Mesenchymal stem cell (in vitro differentiated cells and primary cell): ENCODE measurements at regions not wholly inside any gene's neighbourhood (a gene's known extent, or its start where the extent isn't known, plus 50 kb on each side); places are given as distances from the start of the nearest gene placed in this dataset.

Experiments
- DNase-seq: peaks from one replicate; pipeline ENCODE4 v3.0.0-alpha.2; 2013
- H2AFZ ChIP-seq: one replicate; pipeline ENCODE4 v1.6.1; 2013; ENCODE audit warnings: low read depth, mild to moderate bottlenecking, control low read depth, inconsistent platforms, low read length, moderate library complexity
- H2AK5ac ChIP-seq: 2 replicates; pipeline ENCODE4 v1.6.1; 2013; ENCODE audit warnings: low read length, moderate library complexity, mild to moderate bottlenecking, inconsistent platforms; ENCODE audit not compliant: severe bottlenecking
- H2BK120ac ChIP-seq: one replicate; pipeline ENCODE4 v1.6.1; 2013; ENCODE audit warnings: low read depth, mild to moderate bottlenecking, inconsistent platforms, low read length, moderate library complexity
- H2BK12ac ChIP-seq, 2 experiments: one replicate each; pipeline ENCODE4 v1.6.1; 2013; ENCODE audit warnings: inconsistent platforms in 2 of 2, low read length in 2 of 2, mild to moderate bottlenecking in 2 of 2, moderate library complexity in 2 of 2, control low read depth in 1 of 2
- H2BK15ac ChIP-seq: one replicate; pipeline ENCODE4 v1.6.1; 2013; ENCODE audit warnings: mild to moderate bottlenecking, low read depth, inconsistent platforms; ENCODE audit not compliant: poor library complexity, severe bottlenecking
- H2BK5ac ChIP-seq: 2 replicates; pipeline ENCODE4 v1.6.1; 2013; ENCODE audit warnings: low read depth, mild to moderate bottlenecking, low read length, control low read depth, inconsistent platforms; ENCODE audit not compliant: poor library complexity, severe bottlenecking
- H3K14ac ChIP-seq, 2 experiments: one replicate each; pipeline ENCODE4 v1.6.1; 2013; ENCODE audit warnings: inconsistent platforms in 2 of 2, low read length in 2 of 2, control low read depth in 1 of 2, mild to moderate bottlenecking in 1 of 2, moderate library complexity in 1 of 2
- H3K18ac ChIP-seq, 2 experiments: one replicate each; pipeline ENCODE4 v1.6.1; 2013; ENCODE audit warnings: inconsistent platforms in 2 of 2, low read length in 2 of 2, control low read depth in 1 of 2, low read depth in 1 of 2, mild to moderate bottlenecking in 1 of 2
- H3K23ac ChIP-seq, 2 experiments: one replicate each; pipeline ENCODE4 v1.6.1; 2013; ENCODE audit warnings: inconsistent platforms in 2 of 2, low read length in 2 of 2, mild to moderate bottlenecking in 2 of 2, moderate library complexity in 2 of 2, control low read depth in 1 of 2
- H3K27ac ChIP-seq: 2 replicates; pipeline ENCODE4 v1.5.1; 2013; ENCODE audit warnings: mild to moderate bottlenecking, moderate library complexity, low read length, control low read depth, inconsistent platforms; ENCODE audit not compliant: poor library complexity, severe bottlenecking
- H3K27me3 ChIP-seq, 2 experiments: 2 replicates each; pipeline versions ENCODE4 v1.6.1 to v1.7.0; 2013; ENCODE audit warnings: low read length in 2 of 2, mild to moderate bottlenecking in 2 of 2, moderate library complexity in 2 of 2, control low read depth in 1 of 2, inconsistent platforms in 1 of 2; ENCODE audit not compliant: control insufficient read depth in 1 of 2, insufficient read depth in 1 of 2
- H3K36me3 ChIP-seq, 2 experiments: 2 replicates each; pipeline versions ENCODE4 v1.6.1 to v1.7.0; 2013; ENCODE audit warnings: low read length in 2 of 2, control low read depth in 1 of 2, inconsistent platforms in 1 of 2, low read depth in 1 of 2, mild to moderate bottlenecking in 1 of 2; ENCODE audit not compliant: insufficient read depth in 2 of 2, control insufficient read depth in 1 of 2
- H3K4ac ChIP-seq, 2 experiments: one replicate each; pipeline ENCODE4 v1.6.1; 2013; ENCODE audit warnings: inconsistent platforms in 2 of 2, low read length in 2 of 2, mild to moderate bottlenecking in 2 of 2, moderate library complexity in 2 of 2, control low read depth in 1 of 2, low read depth in 1 of 2
- H3K4me1 ChIP-seq: 2 replicates; pipeline ENCODE4 v1.6.1; 2013; ENCODE audit warnings: low read depth, low read length, control low read depth; ENCODE audit not compliant: control insufficient read depth, insufficient read depth
- H3K4me2 ChIP-seq: 2 replicates; pipeline ENCODE4 v1.6.1; 2013; ENCODE audit warnings: low read length, mild to moderate bottlenecking, inconsistent platforms; ENCODE audit not compliant: poor library complexity, severe bottlenecking
- H3K4me3 ChIP-seq, 2 experiments: 2 replicates each; pipeline versions ENCODE4 v1.5.1 to v1.7.0; 2013; ENCODE audit warnings: low read length in 2 of 2, mild to moderate bottlenecking in 2 of 2, control low read depth in 1 of 2, low read depth in 1 of 2; ENCODE audit not compliant: insufficient read depth in 1 of 2
- H3K79me1 ChIP-seq: replicated peaks from 2 replicates; pipeline ENCODE4 v1.6.1; 2013; ENCODE audit warnings: mild to moderate bottlenecking, control low read depth, low read length, inconsistent platforms; ENCODE audit not compliant: poor library complexity, severe bottlenecking
- H3K9ac ChIP-seq: 2 replicates; pipeline ENCODE4 v1.7.0; 2013; ENCODE audit warnings: mild to moderate bottlenecking, low read length, moderate library complexity
- H3K9me3 ChIP-seq: 2 replicates; pipeline ENCODE4 v1.7.0; 2013; ENCODE audit warnings: mild to moderate bottlenecking, low read length; ENCODE audit not compliant: control insufficient read depth
- H4K8ac ChIP-seq: one replicate; pipeline ENCODE4 v1.6.1; 2013; ENCODE audit warnings: inconsistent platforms, mild to moderate bottlenecking, low read length, moderate library complexity
- H4K91ac ChIP-seq: one replicate; pipeline ENCODE4 v1.6.1; 2013; ENCODE audit warnings: mild to moderate bottlenecking, low read length, inconsistent platforms
- WGBS: methylation state at CpG from one replicate; pipeline ENCODE4 v1.1.7; 2013; ENCODE audit warnings: mixed read lengths; 5-methylcytosine and 5-hydroxymethylcytosine counted together

- Histone ChIP-seq H2BK120ac (peak overlapping the region; percentile 34), H3K9me3 (no peaks in the 10 kb centered on the region), H2AFZ (no peak overlapping the region), H2BK12ac (peak overlapping the region; percentile 11 to 38), H2BK5ac (no peak overlapping the region), H3K4ac (no peak overlapping the region), H3K9ac (peak overlapping the region; percentile 76), H2BK15ac (no peak overlapping the region), H2AK5ac (no peak overlapping the region), H3K14ac (no peak overlapping the region), H3K4me2 (no peak overlapping the region), H3K27ac (no peak overlapping the region), H3K27me3 (no peaks in the 10 kb centered on the region), H3K4me1 (peaks cover 53% of the 10 kb centered on the region), H3K23ac (no peak overlapping the region), H3K79me1 (peaks cover 2% of the 10 kb centered on the region), H3K4me3 (no peak overlapping the region), H4K91ac (no peak overlapping the region), H3K36me3 (no peaks in the 10 kb centered on the region), H4K8ac (no peak overlapping the region), H3K18ac (peak overlapping the region; percentile 5 to 63)
- no peak for DNase-seq
- WGBS = 98% methylated on average over 3 of the region's 3 CpGs
Observed at GRCh38 chr10:78959924-78960285, 108.9 kb upstream of the ZMIZ1 start.

GRCh38 chr10:78960316-78960800 lies 108.4 kb upstream of the ZMIZ1 start:
- Histone ChIP-seq H3K79me1 (peaks cover 2% of the 10 kb centered on the region), H3K4me1 (peaks cover 53% of the 10 kb centered on the region), H4K8ac (peak overlapping the region; percentile 66)

GRCh38 chr10:78961760-78962159 lies 107.0 kb upstream of the ZMIZ1 start:
- 60% methylated on average over 4 of the region's 4 CpGs for WGBS

More at GRCh38 chr10:78960316-78960800, 108.4 kb upstream of the ZMIZ1 start:
- no peak overlapping the region for H2BK5ac ChIP-seq
- H3K27ac ChIP-seq = no peak overlapping the region
- H3K36me3 ChIP-seq = no peaks in the 10 kb centered on the region
- H3K4me2 ChIP-seq = no peak overlapping the region
- H3K9ac ChIP-seq = peak overlapping the region; percentile 76
- peak overlapping the region in 1 of 2 experiments; percentile 15 for H3K4me3 ChIP-seq
- peak overlapping the region in 1 of 2 experiments; percentile 25 for H3K4ac ChIP-seq
- no peaks in the 10 kb centered on the region for H3K27me3 ChIP-seq
- no peaks in the 10 kb centered on the region for H3K9me3 ChIP-seq
- no peak overlapping the region for H2BK15ac ChIP-seq
- no peak overlapping the region for H4K91ac ChIP-seq
- H3K18ac ChIP-seq = peak overlapping the region in 1 of 2 experiments; percentile 28
- 37% methylated on average over 6 of the region's 7 CpGs for WGBS
- no peak overlapping the region for H2BK120ac ChIP-seq
- no peak overlapping the region for H3K14ac ChIP-seq
- no peak overlapping the region for H2AK5ac ChIP-seq
- H2AFZ ChIP-seq = no peak overlapping the region
- peak; percentile 89 for DNase-seq
- H3K23ac ChIP-seq = no peak overlapping the region
- peak overlapping the region in 1 of 2 experiments; percentile 61 for H2BK12ac ChIP-seq

GRCh38 chr10:78963074-78964034 lies 105.4 kb upstream of the ZMIZ1 start:
- Histone ChIP-seq H3K4me2 (no peak overlapping the region), H3K18ac (peak overlapping the region in 1 of 2 experiments; percentile 54), H2AFZ (no peak overlapping the region), H2AK5ac (peak overlapping the region; percentile 14), H2BK15ac (no peak overlapping the region), H3K4ac (peak overlapping the region; percentile 21 to 61), H4K91ac (peak overlapping the region; percentile 68), H3K79me1 (peaks cover 2% of the 10 kb centered on the region), H3K4me1 (peaks cover 63% of the 10 kb centered on the region), H3K9me3 (no peaks in the 10 kb centered on the region), H3K9ac (no peak overlapping the region), H3K36me3 (no peaks in the 10 kb centered on the region), H3K27me3 (peaks cover 0 to 4% of the 10 kb centered on the region in 2 experiments), H3K4me3 (no peak overlapping the region), H2BK120ac (no peak overlapping the region), H4K8ac (peak overlapping the region; percentile 39), H3K27ac (peak overlapping the region; percentile 6), H3K14ac (no peak overlapping the region), H3K23ac (no peak overlapping the region), H2BK5ac (no peak overlapping the region), H2BK12ac (peak overlapping the region; percentile 35 to 60)
- DNase-seq = no peak
- WGBS = 76% methylated on average over 27 of the region's 27 CpGs

More at GRCh38 chr10:78961760-78962159, 107.0 kb upstream of the ZMIZ1 start:
- Histone ChIP-seq H4K91ac (peak overlapping the region; percentile 44), H3K18ac (peak overlapping the region in 1 of 2 experiments; percentile 16), H3K79me1 (peaks cover 2% of the 10 kb centered on the region), H3K9me3 (no peaks in the 10 kb centered on the region), H4K8ac (no peak overlapping the region), H3K14ac (peak overlapping the region in 1 of 2 experiments; percentile 39), H3K4me3 (no peak overlapping the region), H3K23ac (peak overlapping the region in 1 of 2 experiments; percentile 5), H2BK120ac (peak overlapping the region; percentile 29), H2AFZ (no peak overlapping the region), H3K4me2 (no peak overlapping the region), H3K36me3 (no peaks in the 10 kb centered on the region), H2BK5ac (no peak overlapping the region), H3K4me1 (peaks cover 59% of the 10 kb centered on the region), H2AK5ac (peak overlapping the region; percentile 72), H3K4ac (peak overlapping the region; percentile 15 to 32), H3K27ac (no peak overlapping the region), H3K9ac (no peak overlapping the region), H2BK15ac (no peak overlapping the region), H2BK12ac (peak overlapping the region; percentile 56 to 59), H3K27me3 (peaks cover 0 to 4% of the 10 kb centered on the region in 2 experiments)
- no peak for DNase-seq
